NCI-H2029 (cell line): ENCODE measurements at regions not wholly inside any gene's neighbourhood (a gene's known extent, or its start where the extent isn't known, plus 50 kb on each side); places are given as distances from the start of the nearest gene placed in this dataset.

Experiments used
- DNase-seq: peaks from one replicate; lab custom pipeline; 2025; lab: John Stamatoyannopoulos, UW

- DNase-seq, result no peak
Measured at GRCh38 chr5:125138266-125138665, 391.8 kb upstream of the ZNF608 start.

GRCh38 chr5:125139590-125139989, 393.2 kb upstream of the ZNF608 start:
- no peak for DNase-seq

GRCh38 chr5:125140220-125140619, 393.8 kb upstream of the ZNF608 start:
- no peak for DNase-seq

GRCh38 chr5:125140855-125141254, 394.4 kb upstream of the ZNF608 start:
- DNase-seq, result peak; percentile 39

- DNase-seq, result no peak
Measured at GRCh38 chr5:125142458-125142857, 396.0 kb upstream of the ZNF608 start.

GRCh38 chr5:125143011-125143410, 396.6 kb upstream of the ZNF608 start:
- no peak for DNase-seq

- no peak for DNase-seq
Measured at GRCh38 chr5:125148076-125148475, 401.6 kb upstream of the ZNF608 start.

GRCh38 chr5:125148706-125149105, 402.3 kb upstream of the ZNF608 start:
- DNase-seq, result no peak

GRCh38 chr5:125149110-125149509, 402.7 kb upstream of the ZNF608 start:
- no peak for DNase-seq

- DNase-seq, result no peak
Measured at GRCh38 chr5:125149527-125149926, 403.1 kb upstream of the ZNF608 start.

- DNase-seq, result no peak
Measured at GRCh38 chr5:125150041-125150669, 403.7 kb upstream of the ZNF608 start.

- DNase-seq, result no peak
Measured at GRCh38 chr5:125151150-125151900, 404.9 kb upstream of the ZNF608 start.

GRCh38 chr5:125152044-125152443, 405.6 kb upstream of the ZNF608 start:
- DNase-seq, result no peak

- no peak for DNase-seq
Measured at GRCh38 chr5:125152461-125153189, 406.2 kb upstream of the ZNF608 start.

- DNase-seq, result no peak
Measured at GRCh38 chr5:125153231-125153630, 406.8 kb upstream of the ZNF608 start.

GRCh38 chr5:125154301-125155110, 408.1 kb upstream of the ZNF608 start:
- no peak for DNase-seq

- no peak for DNase-seq
Measured at GRCh38 chr5:125160787-125161502, 414.5 kb upstream of the ZNF608 start.

- DNase-seq, result no peak
Measured at GRCh38 chr5:125162714-125163113, 416.3 kb upstream of the ZNF608 start.

- DNase-seq, result no peak
Measured at GRCh38 chr5:125169396-125169795, 423.0 kb upstream of the ZNF608 start.

GRCh38 chr5:125171641-125172040, 425.2 kb upstream of the ZNF608 start:
- no peak for DNase-seq

- DNase-seq, result no peak
Measured at GRCh38 chr5:125175348-125176004, 429.0 kb upstream of the ZNF608 start.
